ENCODE measurements at regions not wholly inside any gene's neighbourhood (a gene's known extent, or its start where the extent isn't known, plus 50 kb on each side); places are given as distances from the start of the nearest gene placed in this dataset.
A peak's percentile ranks its signal among the peaks of the same experiment; 100 is the strongest.

- DNase-seq (ENCODE audit: low read depth): peak; percentile 94
- no peak overlapping the region for H3K4me3 ChIP-seq (ENCODE audit: low read depth, low read length)
- TF ChIP-seq CTCF (IDR thresholded peaks at IDR 0.05; ENCODE audit: insufficient read depth, low read depth, low read length): no peak
Observed at GRCh38 chr6:126919947-126920346, 198.5 kb upstream of the RSPO3 start.

GRCh38 chr6:126923807-126924206, 194.7 kb upstream of the RSPO3 start:
- no peak for DNase-seq (ENCODE audit: low read depth)
- no peak for TF ChIP-seq CTCF (IDR thresholded peaks at IDR 0.05; ENCODE audit: insufficient read depth, low read depth, low read length)
- H3K4me3 ChIP-seq (ENCODE audit: low read depth, low read length): no peak overlapping the region

- DNase-seq (ENCODE audit: low read depth): no peak
- no peak for TF ChIP-seq CTCF (IDR thresholded peaks at IDR 0.05; ENCODE audit: insufficient read depth, low read depth, low read length)
- H3K4me3 ChIP-seq (ENCODE audit: low read depth, low read length): no peak overlapping the region
Observed at GRCh38 chr6:126926926-126927325, 191.5 kb upstream of the RSPO3 start.

GRCh38 chr6:126927841-126928240, 190.6 kb upstream of the RSPO3 start:
- DNase-seq (ENCODE audit: low read depth): peak; percentile 84
- no peak for TF ChIP-seq CTCF (IDR thresholded peaks at IDR 0.05; ENCODE audit: insufficient read depth, low read depth, low read length)
- H3K4me3 ChIP-seq (ENCODE audit: low read depth, low read length): no peak overlapping the region

- DNase-seq (ENCODE audit: low read depth): peak; percentile 11
- no peak overlapping the region for H3K4me3 ChIP-seq (ENCODE audit: low read depth, low read length)
- TF ChIP-seq CTCF (IDR thresholded peaks at IDR 0.05; ENCODE audit: insufficient read depth, low read depth, low read length): no peak
Observed at GRCh38 chr6:126937426-126937825, 181.0 kb upstream of the RSPO3 start.

GRCh38 chr6:126939784-126940183, 178.7 kb upstream of the RSPO3 start:
- no peak overlapping the region for H3K4me3 ChIP-seq (ENCODE audit: low read depth, low read length)
- no peak for DNase-seq (ENCODE audit: low read depth)
- TF ChIP-seq CTCF (IDR thresholded peaks at IDR 0.05; ENCODE audit: insufficient read depth, low read depth, low read length): no peak

- TF ChIP-seq CTCF (IDR thresholded peaks at IDR 0.05; ENCODE audit: insufficient read depth, low read depth, low read length): no peak
- H3K4me3 ChIP-seq (ENCODE audit: low read depth, low read length): no peak overlapping the region
- DNase-seq (ENCODE audit: low read depth): no peak
Observed at GRCh38 chr6:126941751-126942150, 176.7 kb upstream of the RSPO3 start.
